Mucosa of descending colon (tissue), 3 donors: ENCODE measurements at regions not wholly inside any gene's neighbourhood (a gene's known extent, or its start where the extent isn't known, plus 50 kb on each side); places are given as distances from the start of the nearest gene placed in this dataset.

Experiments
- ATAC-seq: fragments of 200-7000 bp; cut with Tn5 transposase; one replicate; pipeline ENCODE4 v1.9.1; 2020; ENCODE audit warnings: mild to moderate bottlenecking, moderate library complexity
- DNase-seq, 3 donors: peaks; one replicate each; pipeline ENCODE4 v3.0.0-alpha.2; 2020
- H3K36me3 ChIP-seq: fragments of 200-600 bp; one replicate; pipeline ENCODE4 v1.8.0; 2021; ENCODE audit warnings: low read depth, mild to moderate bottlenecking
- H3K4me1 ChIP-seq: fragments of 200-600 bp; one replicate; pipeline ENCODE4 v1.8.0; 2021; ENCODE audit warnings: low read depth, mild to moderate bottlenecking
- H3K4me3 ChIP-seq: fragments of 200-600 bp; one replicate; pipeline ENCODE4 v1.8.0; 2021; ENCODE audit warnings: mild to moderate bottlenecking
- H3K9me3 ChIP-seq: fragments of 200-600 bp; one replicate; pipeline ENCODE4 v1.8.0; 2021; ENCODE audit warnings: mild to moderate bottlenecking
- CTCF ChIP-seq: fragments of 200-600 bp; IDR thresholded peaks from one replicate; pipeline ENCODE4 v1.8.0; 2022; ENCODE audit warnings: antibody characterized with exemption, mild to moderate bottlenecking
- intact Hi-C, 2 donors: fragments of 100-400 bp; cut with DNase I in 1 of 2; cut with micrococcal nuclease in 1 of 2; formaldehyde crosslinking; loops; one replicate each; pipeline versions ENCODE4 v1.11.0 to v1.11.1; 2022; cut with DNase I, micrococcal nuclease
- donor health status: DM: no; HTN: no; CAD: no; lungs with moderate emphysema.
- donor health status: DM: no; HTN: no; CAD: no.
- donor health status: DM: no; HTN: yes; CAD: no.

DNA sequence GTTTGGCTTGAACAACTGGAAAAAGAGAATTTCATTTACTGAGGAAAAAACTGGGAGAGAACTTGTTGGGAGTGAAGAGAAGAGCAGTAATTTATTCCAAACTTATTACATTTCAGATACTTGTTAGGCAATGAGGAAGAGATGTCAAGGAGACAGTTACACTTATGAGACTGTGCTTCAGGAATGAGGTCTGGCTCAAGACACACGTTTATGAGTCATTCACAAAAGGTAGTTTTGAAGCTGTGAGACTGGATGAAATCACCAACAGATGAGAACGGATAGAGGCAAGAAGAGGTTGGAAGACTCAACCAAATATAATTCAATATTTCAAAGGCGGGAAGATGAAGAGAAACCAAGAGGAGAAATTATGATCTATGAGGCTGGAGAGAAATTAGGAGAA lies 70.6 kb upstream of the DEFB112 start:
- Histone ChIP-seq H3K4me3 (no peak overlapping the region), H3K36me3 (no peaks in the 10 kb centered on the region), H3K4me1 (no peaks in the 10 kb centered on the region), H3K9me3 (no peaks in the 10 kb centered on the region)
- TF ChIP-seq CTCF: no peak
- ATAC-seq (no peak), DNase-seq (no peak)
- intact Hi-C loops: loop anchor here (10.0 kb wide), 1 partner anchor 485 kb away; no protein-coding TSS in a partner anchor

GRCh38 chr6:50123688-50124087 lies 74.0 kb upstream of the DEFB112 start:
- H3K4me1 ChIP-seq: no peaks in the 10 kb centered on the region
- no peaks in the 10 kb centered on the region for H3K36me3 ChIP-seq
- ATAC-seq: no peak
- no peak overlapping the region for H3K4me3 ChIP-seq
- intact Hi-C loops: loop anchor here (10.0 kb wide), 1 partner anchor 481 kb away; no protein-coding TSS in a partner anchor
- H3K9me3 ChIP-seq: no peaks in the 10 kb centered on the region
- no peak for TF ChIP-seq CTCF
- no peak for DNase-seq

DNA sequence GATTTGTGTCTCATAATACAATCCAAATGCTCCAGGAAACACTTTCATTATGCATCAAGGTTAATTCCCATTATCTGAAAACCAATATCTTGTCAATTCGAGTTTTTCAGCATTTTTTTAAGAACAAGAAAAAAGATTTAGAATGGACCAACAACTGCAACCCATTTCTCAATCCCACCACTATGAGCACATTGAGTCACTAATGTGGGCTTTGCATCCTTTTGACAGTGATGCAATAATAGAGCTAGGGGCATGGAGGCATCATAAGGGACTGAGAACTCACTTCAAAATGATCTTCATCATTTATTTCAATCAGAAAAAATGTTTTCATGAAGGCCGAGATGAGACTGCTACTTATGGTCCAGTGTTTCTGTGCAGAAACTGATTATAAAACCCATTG lies 74.8 kb upstream of the DEFB112 start:
- intact Hi-C loops: loop anchor here (10.0 kb wide), 1 partner anchor 480 kb away; no protein-coding TSS in a partner anchor
- Histone ChIP-seq H3K36me3 (no peaks in the 10 kb centered on the region), H3K4me3 (no peak overlapping the region), H3K9me3 (no peaks in the 10 kb centered on the region), H3K4me1 (no peaks in the 10 kb centered on the region)
- ATAC-seq (no peak), DNase-seq (no peak)
- TF ChIP-seq CTCF: no peak

GRCh38 chr6:50128420-50129005 lies 78.8 kb upstream of the DEFB112 start:
- no peak for TF ChIP-seq CTCF
- Histone ChIP-seq H3K9me3 (no peaks in the 10 kb centered on the region), H3K36me3 (no peaks in the 10 kb centered on the region), H3K4me1 (no peaks in the 10 kb centered on the region), H3K4me3 (no peak overlapping the region)
- DNase-seq: no peak
- no peak for ATAC-seq
- intact Hi-C loops: loop anchor here (10.0 kb wide), 1 partner anchor 476 kb away; no protein-coding TSS in a partner anchor

DNA sequence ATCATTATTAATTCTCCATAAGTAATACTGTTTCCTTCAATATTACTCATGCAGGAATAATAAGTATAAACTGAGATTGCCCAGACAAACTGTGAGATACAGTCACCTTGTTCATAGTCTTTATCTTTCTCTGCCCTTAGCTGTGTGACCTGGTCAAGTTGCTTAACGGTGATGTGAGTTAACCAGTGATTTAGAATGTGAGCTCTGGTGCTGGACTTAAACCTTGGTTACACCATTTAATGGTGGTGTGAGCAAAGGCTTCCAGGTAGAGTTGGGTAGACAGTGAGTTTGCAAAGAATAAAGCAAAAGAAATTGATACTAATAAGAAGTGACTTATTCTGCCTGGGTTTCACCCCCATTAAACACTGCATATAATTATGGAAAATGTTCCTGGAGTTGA lies 86.2 kb upstream of the DEFB112 start:
- H3K4me3 ChIP-seq: no peak overlapping the region
- intact Hi-C loops: no loop called here
- no peaks in the 10 kb centered on the region for H3K9me3 ChIP-seq
- DNase-seq (no peak), ATAC-seq (no peak)
- no peaks in the 10 kb centered on the region for H3K4me1 ChIP-seq
- no peak for TF ChIP-seq CTCF
- H3K36me3 ChIP-seq: no peaks in the 10 kb centered on the region

DNA sequence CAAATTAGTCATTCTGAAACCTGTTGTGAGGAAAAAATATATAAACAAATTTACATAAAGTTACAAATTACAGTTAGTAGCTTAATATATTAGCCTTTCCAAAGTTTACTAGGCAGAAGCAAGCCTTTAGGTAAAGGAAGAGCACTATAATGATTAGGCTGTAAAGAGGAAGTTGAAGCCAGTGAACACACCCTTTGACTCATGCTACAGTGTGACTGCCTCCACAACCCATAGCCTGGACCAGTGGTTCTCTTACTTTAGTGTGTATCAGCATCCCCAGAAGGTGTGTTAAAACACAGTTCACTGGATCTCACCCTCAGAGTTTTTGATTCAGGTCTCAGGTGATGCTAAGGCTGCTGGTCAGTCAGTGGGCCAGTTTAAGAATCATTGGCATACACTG lies 91.4 kb upstream of the DEFB112 start:
- no peaks in the 10 kb centered on the region for H3K36me3 ChIP-seq
- H3K9me3 ChIP-seq: no peaks in the 10 kb centered on the region
- intact Hi-C loops: no loop called here
- ATAC-seq (no peak), DNase-seq (no peak)
- TF ChIP-seq CTCF: no peak
- H3K4me1 ChIP-seq: no peaks in the 10 kb centered on the region
- no peak overlapping the region for H3K4me3 ChIP-seq
